SK-N-SH (cell line): ENCODE measurements at regions not wholly inside any gene's neighbourhood (a gene's known extent, or its start where the extent isn't known, plus 50 kb on each side); places are given as distances from the start of the nearest gene placed in this dataset.
A peak's percentile ranks its signal among the peaks of the same experiment; 100 is the strongest.

Experiments
- CTCF ChIA-PET: fragments of 300-600, 350-600 bp; formaldehyde crosslinking; extraction: SDS; loops from one replicate; lab custom pipeline; 2021; lab: Yijun Ruan, JAX
- POLR2A ChIA-PET: fragments of 350-600 bp; sonication (Branson Sonifier 250); formaldehyde crosslinking; extraction: SDS; loops from one replicate; lab custom pipeline; 2020; ENCODE audit warnings: antibody characterized with exemption, inconsistent platforms; lab: Yijun Ruan, JAX
- DNase-seq: peaks from one replicate; pipeline ENCODE4 v3.0.0; 2012
- H2AFZ ChIP-seq: fragments of 200-600 bp; sonication (generic); 2 replicates; pipeline ENCODE4 v1.8.1; 2016; ENCODE audit warnings: antibody characterized with exemption, mild to moderate bottlenecking, low read depth
- H3F3A ChIP-seq: fragments of 200-600 bp; sonication (generic); replicated peaks from 2 replicates; pipeline ENCODE3; 2016; ENCODE audit warnings: antibody characterized with exemption, mild to moderate bottlenecking; ENCODE audit not compliant: insufficient read depth
- H3K27ac ChIP-seq, 2 experiments: fragments of 200-500 bp in 1 of 2; fragments of 200-600 bp in 1 of 2; sonication (Bioruptor generic) in 1 of 2; sonication (generic), shearing (Covaris generic) in 1 of 2; 2 replicates each; pipeline versions ENCODE4 v1.5.1 to v1.6.1; 2014 to 2016; ENCODE audit warnings: low read depth in 2 of 2, inconsistent platforms in 1 of 2, low read length in 1 of 2, mild to moderate bottlenecking in 1 of 2, mixed read lengths in 1 of 2
- H3K27me3 ChIP-seq: fragments of 200-600 bp; sonication (generic), shearing (Covaris generic); 2 replicates; pipeline ENCODE4 v1.6.1; 2016; ENCODE audit warnings: mixed run types; ENCODE audit not compliant: insufficient read depth
- H3K36me3 ChIP-seq, 2 experiments: fragments of 200-500 bp in 1 of 2; fragments of 200-600 bp in 1 of 2; sonication (Bioruptor generic) in 1 of 2; sonication (generic) in 1 of 2; replicated peaks in 1 of 2; 2 replicates each; pipeline versions ENCODE3 to v1.5.1; 2014 to 2016; ENCODE audit warnings: low read length in 1 of 2, mild to moderate bottlenecking in 1 of 2; ENCODE audit not compliant: insufficient read depth in 2 of 2, control insufficient read depth in 1 of 2
- H3K4me1 ChIP-seq, 2 experiments: fragments of 200-500 bp in 1 of 2; fragments of 200-600 bp in 1 of 2; sonication (Bioruptor generic) in 1 of 2; sonication (generic), shearing (Covaris generic) in 1 of 2; 2 replicates each; pipeline versions ENCODE4 v1.5.1 to v1.6.1; 2014 to 2016; ENCODE audit warnings: low read depth in 1 of 2, low read length in 1 of 2, mixed run types in 1 of 2; ENCODE audit not compliant: insufficient read depth in 2 of 2, control insufficient read depth in 1 of 2
- H3K4me2 ChIP-seq: fragments of 200-600 bp; sonication (generic), shearing (Covaris generic); 2 replicates; pipeline ENCODE4 v1.6.1; 2017; ENCODE audit warnings: mixed run types
- H3K4me3 ChIP-seq, 2 experiments: fragments of 200-500 bp in 1 of 2; fragments of 200-600 bp in 1 of 2; sonication (Bioruptor generic) in 1 of 2; sonication (generic), shearing (Covaris generic) in 1 of 2; 2 replicates each; pipeline versions ENCODE4 v1.5.1 to v1.8.1; 2014 to 2016; ENCODE audit warnings: low read depth in 2 of 2, inconsistent platforms in 1 of 2, low read length in 1 of 2, mild to moderate bottlenecking in 1 of 2, mixed read lengths in 1 of 2, moderate library complexity in 1 of 2
- H3K79me2 ChIP-seq: fragments of 200-600 bp; sonication (generic); 2 replicates; pipeline ENCODE4 v1.8.1; 2017; ENCODE audit warnings: mild to moderate bottlenecking; ENCODE audit not compliant: insufficient read depth
- H3K9ac ChIP-seq: fragments of 200-600 bp; sonication (generic); 2 replicates; pipeline ENCODE4 v1.6.1; 2017; ENCODE audit warnings: mixed run types
- H3K9me2 ChIP-seq: fragments of 200-600 bp; sonication (generic); 2 replicates; pipeline ENCODE4 v1.6.1; 2017; ENCODE audit warnings: mixed run types
- H3K9me3 ChIP-seq: fragments of 200-600 bp; sonication (generic); 2 replicates; pipeline ENCODE4 v1.6.1; 2017; ENCODE audit warnings: mixed run types, mild to moderate bottlenecking, moderate library complexity
- H4K20me1 ChIP-seq: fragments of 200-600 bp; sonication (generic); 2 replicates; pipeline ENCODE4 v1.6.1; 2017; ENCODE audit warnings: mild to moderate bottlenecking, mixed run types; ENCODE audit not compliant: insufficient read depth
- EP300 ChIP-seq, 2 experiments: IDR thresholded peaks; 2 replicates each; pipeline versions ENCODE4 v1.4.0 to v1.6.1; 2012; ENCODE audit warnings: borderline replicate concordance in 1 of 2, low read depth in 1 of 2, low read length in 1 of 2
- FOSL2 ChIP-seq: IDR thresholded peaks from 2 replicates; pipeline ENCODE4 v1.4.0; 2012; ENCODE audit warnings: low read depth, mild to moderate bottlenecking, moderate library complexity, borderline replicate concordance
- FOXJ3 ChIP-seq: sonication (generic); formaldehyde crosslinking; IDR thresholded peaks from 2 replicates; pipeline ENCODE4 v1.5.1; 2020; ENCODE audit warnings: mild to moderate bottlenecking, missing genetic modification reagents
- FOXM1 ChIP-seq: IDR thresholded peaks from 2 replicates; pipeline ENCODE4 v1.4.0; 2012; ENCODE audit warnings: low read depth, mild to moderate bottlenecking
- GATA2 ChIP-seq: sonication (generic); formaldehyde crosslinking; IDR thresholded peaks from 2 replicates; pipeline ENCODE4 v1.5.0; 2020; ENCODE audit warnings: mild to moderate bottlenecking, missing genetic modification reagents
- JUND ChIP-seq: IDR thresholded peaks from 2 replicates; pipeline ENCODE4 v1.4.0; 2012
- MAX ChIP-seq: IDR thresholded peaks from 2 replicates; pipeline ENCODE4 v1.4.0; 2012; ENCODE audit warnings: low read depth
- MEF2A ChIP-seq: IDR thresholded peaks from 2 replicates; pipeline ENCODE4 v1.4.0; 2012; ENCODE audit warnings: low read depth, borderline replicate concordance
- NFIC ChIP-seq: IDR thresholded peaks from 2 replicates; pipeline ENCODE4 v1.4.0; 2012; ENCODE audit warnings: borderline replicate concordance
- NRF1 ChIP-seq: IDR thresholded peaks from 2 replicates; pipeline ENCODE4 v1.6.1; 2012; ENCODE audit warnings: low read depth, mild to moderate bottlenecking, low read length
- PBX3 ChIP-seq: IDR thresholded peaks from 2 replicates; pipeline ENCODE4; 2012
- POLR2AphosphoS5 ChIP-seq: IDR thresholded peaks from 2 replicates; pipeline ENCODE4 v1.6.1; 2012; ENCODE audit warnings: low read depth, low read length
- RAD21 ChIP-seq: IDR thresholded peaks from 2 replicates; pipeline ENCODE4 v1.6.1; 2012; ENCODE audit warnings: mild to moderate bottlenecking, low read length
- RXRA ChIP-seq: IDR thresholded peaks from 2 replicates; pipeline ENCODE4 v1.4.0; 2012; ENCODE audit warnings: low read depth, mild to moderate bottlenecking, borderline replicate concordance
- SMC3 ChIP-seq: IDR thresholded peaks from 2 replicates; pipeline ENCODE4 v1.6.1; 2012; ENCODE audit warnings: low read depth, low read length, improper control_type of control experiment
- TAF1 ChIP-seq: IDR thresholded peaks from 2 replicates; pipeline ENCODE4 v1.6.1; 2012; ENCODE audit warnings: low read depth, mild to moderate bottlenecking, low read length, moderate library complexity, borderline replicate concordance
- TCF12 ChIP-seq: IDR thresholded peaks from 2 replicates; pipeline ENCODE4 v1.4.0; 2012
- TEAD4 ChIP-seq: IDR thresholded peaks from 2 replicates; pipeline ENCODE4 v1.4.0; 2012; ENCODE audit warnings: mild to moderate bottlenecking, borderline replicate concordance; ENCODE audit not compliant: insufficient read depth
- USF1 ChIP-seq: IDR thresholded peaks from 2 replicates; pipeline ENCODE4 v1.4.0; 2012; ENCODE audit warnings: low read depth, borderline replicate concordance
- YY1 ChIP-seq: IDR thresholded peaks from 2 replicates; pipeline ENCODE4 v1.4.0; 2012; ENCODE audit warnings: low read depth, mild to moderate bottlenecking
- WGBS: methylation state at CpG from one replicate; pipeline ENCODE4 v1.1.6; 2017; ENCODE audit warnings: low lambda C conversion rate; 5-methylcytosine and 5-hydroxymethylcytosine counted together
- TF ChIP-seq, protein P1 (sequence below): IDR thresholded peaks from 2 replicates; pipeline ENCODE4 v1.4.0; 2012; ENCODE audit warnings: low read depth, borderline replicate concordance

GRCh38 chrX:45712067-45712466 lies 511.4 kb upstream of the DIPK2B start:
- H3F3A ChIP-seq: peaks cover 84% of the 10 kb centered on the region
- ChIA-PET POLR2A (no interaction called here), CTCF (no interaction called here)
- peaks cover 0 to 64% of the 10 kb centered on the region in 2 experiments; a peak in 3 of 4 replicates for H3K4me1 ChIP-seq
- no peaks in the 10 kb centered on the region for H3K36me3 ChIP-seq
- no peaks in the 10 kb centered on the region for H3K9me2 ChIP-seq
- H3K9me3 ChIP-seq: no peaks in the 10 kb centered on the region
- peak overlapping the region; percentile 80 to 99; a peak in 3 of 4 replicates for H3K27ac ChIP-seq
- 9% methylated on average over 1 of the region's 1 CpG for WGBS
- H2AFZ ChIP-seq: no peak overlapping the region
- H4K20me1 ChIP-seq: no peaks in the 10 kb centered on the region
- peak overlapping the region; percentile 81 for H3K4me2 ChIP-seq
- TF ChIP-seq POLR2AphosphoS5 (peak; percentile 47; the same call in 1 of the 2 replicates), TEAD4 (peak; percentile 48; the same call in 1 of the 2 replicates), RAD21 (no peak), RXRA (peak; percentile 81; the same call in 1 of the 2 replicates), JUND (peak; percentile 67), FOXJ3 (CRISPR knock-in tag) (no peak), MEF2A (peak; percentile 66; the same call in 1 of the 2 replicates), TCF12 (peak; percentile 92), EP300 (IDR thresholded peaks at IDR 0.05; ENCODE audit: borderline replicate concordance in 1 of 2, low read depth in 1 of 2, low read length in 1 of 2) (peak in 1 of 2 experiments; percentile 94; a peak in 2 of 4 replicates), NFIC (peak; percentile 67), PBX3 (peak; percentile 70), FOSL2 (peak; percentile 65; the same call in 1 of the 2 replicates), USF1 (no peak), TAF1 (peak; percentile 23; the same call in 1 of the 2 replicates)
- peaks cover 13% of the 10 kb centered on the region; the same call in 1 of the 2 replicates for H3K79me2 ChIP-seq
- no peak overlapping the region for H3K4me3 ChIP-seq
- H3K27me3 ChIP-seq: no peaks in the 10 kb centered on the region
- DNase-seq: no peak
- peak overlapping the region; percentile 88 for H3K9ac ChIP-seq

- Histone ChIP-seq H3K4me1 (peaks cover 0 to 55% of the 10 kb centered on the region in 2 experiments; a peak in 3 of 4 replicates), H4K20me1 (no peaks in the 10 kb centered on the region), H2AFZ (peak overlapping the region; percentile 4; the same call in 1 of the 2 replicates), H3K4me2 (peak overlapping the region; percentile 81), H3K36me3 (no peaks in the 10 kb centered on the region), H3K4me3 (peak overlapping the region in 1 of 2 experiments; percentile 41; a peak in 2 of 4 replicates), H3K27me3 (no peaks in the 10 kb centered on the region), H3K9me2 (no peaks in the 10 kb centered on the region), H3K79me2 (peaks cover 13% of the 10 kb centered on the region; the same call in 1 of the 2 replicates), H3K9ac (peak overlapping the region; percentile 88), H3K27ac (peak overlapping the region; percentile 80 to 99), H3F3A (peaks cover 76% of the 10 kb centered on the region), H3K9me3 (no peaks in the 10 kb centered on the region)
- DNase-seq: no peak
- POLR2A ChIA-PET: no interaction called here
- WGBS: 2% methylated on average over 5 of the region's 5 CpGs
- CTCF ChIA-PET: no interaction called here
- peak; percentile 95 for TF ChIP-seq PBX3
- no peak for TF ChIP-seq SMC3
- TF ChIP-seq, protein P1, sequence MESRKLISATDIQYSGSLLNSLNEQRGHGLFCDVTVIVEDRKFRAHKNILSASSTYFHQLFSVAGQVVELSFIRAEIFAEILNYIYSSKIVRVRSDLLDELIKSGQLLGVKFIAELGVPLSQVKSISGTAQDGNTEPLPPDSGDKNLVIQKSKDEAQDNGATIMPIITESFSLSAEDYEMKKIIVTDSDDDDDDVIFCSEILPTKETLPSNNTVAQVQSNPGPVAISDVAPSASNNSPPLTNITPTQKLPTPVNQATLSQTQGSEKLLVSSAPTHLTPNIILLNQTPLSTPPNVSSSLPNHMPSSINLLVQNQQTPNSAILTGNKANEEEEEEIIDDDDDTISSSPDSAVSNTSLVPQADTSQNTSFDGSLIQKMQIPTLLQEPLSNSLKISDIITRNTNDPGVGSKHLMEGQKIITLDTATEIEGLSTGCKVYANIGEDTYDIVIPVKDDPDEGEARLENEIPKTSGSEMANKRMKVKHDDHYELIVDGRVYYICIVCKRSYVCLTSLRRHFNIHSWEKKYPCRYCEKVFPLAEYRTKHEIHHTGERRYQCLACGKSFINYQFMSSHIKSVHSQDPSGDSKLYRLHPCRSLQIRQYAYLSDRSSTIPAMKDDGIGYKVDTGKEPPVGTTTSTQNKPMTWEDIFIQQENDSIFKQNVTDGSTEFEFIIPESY: 0 out of 2 replicates have a peak, but pooled peaks have one; percentile 38
- peak; percentile 37; the same call in 1 of the 2 replicates for TF ChIP-seq YY1
- TF ChIP-seq FOSL2: peak; percentile 71; the same call in 1 of the 2 replicates
- peak; percentile 86 for TF ChIP-seq FOXM1
- peak; percentile 92 for TF ChIP-seq TCF12
- TF ChIP-seq JUND: peak; percentile 81
- peak; percentile 87 for TF ChIP-seq TEAD4
- TF ChIP-seq RXRA: peak; percentile 87
- TF ChIP-seq MAX: peak; percentile 29; the same call in 1 of the 2 replicates
- no peak for TF ChIP-seq GATA2
- TF ChIP-seq NRF1: no peak
- TF ChIP-seq TAF1: no peak
- TF ChIP-seq POLR2AphosphoS5: peak; percentile 36; the same call in 1 of the 2 replicates
- TF ChIP-seq EP300 (IDR thresholded peaks at IDR 0.05; ENCODE audit: borderline replicate concordance in 1 of 2, low read depth in 1 of 2, low read length in 1 of 2): peak; percentile 54 to 99
- TF ChIP-seq USF1: no peak
Observed at GRCh38 chrX:45711231-45711630, 510.6 kb upstream of the DIPK2B start.
